ENCODE measurements at regions not wholly inside any gene's neighbourhood (a gene's known extent, or its start where the extent isn't known, plus 50 kb on each side); places are given as distances from the start of the nearest gene placed in this dataset.

GRCh38 chr15:95850837-95851236 lies 479.7 kb upstream of the NR2F2 start:
- Histone ChIP-seq H3K9me3 (replicated peaks) (peaks cover 10% of the 10 kb centered on the region), H3K36me3 (no peaks in the 10 kb centered on the region), H3K4me1 (no peaks in the 10 kb centered on the region), H3K27me3 (ENCODE audit: low read depth) (no peaks in the 10 kb centered on the region), H3K27ac (replicated peaks) (no peak overlapping the region), H3K4me3 (no peak overlapping the region)
- TF ChIP-seq CTCF (IDR thresholded peaks at IDR 0.05; ENCODE audit: borderline replicate concordance): no peak
- intact Hi-C loops (cut with micrococcal nuclease): no loop called here
- DNase-seq: no peak

- Histone ChIP-seq H3K4me3 (no peak overlapping the region), H3K4me1 (no peaks in the 10 kb centered on the region), H3K27me3 (ENCODE audit: low read depth) (no peaks in the 10 kb centered on the region), H3K27ac (replicated peaks) (no peak overlapping the region), H3K9me3 (replicated peaks) (peaks cover 10% of the 10 kb centered on the region), H3K36me3 (no peaks in the 10 kb centered on the region)
- DNase-seq: no peak
- no peak for TF ChIP-seq CTCF (IDR thresholded peaks at IDR 0.05; ENCODE audit: borderline replicate concordance)
- intact Hi-C loops (cut with micrococcal nuclease): no loop called here
Observed at GRCh38 chr15:95853350-95853749, 477.1 kb upstream of the NR2F2 start.

- H3K4me3 ChIP-seq: no peak overlapping the region
- no peaks in the 10 kb centered on the region for H3K4me1 ChIP-seq
- no peaks in the 10 kb centered on the region for H3K9me3 ChIP-seq (replicated peaks)
- no peaks in the 10 kb centered on the region for H3K27me3 ChIP-seq (ENCODE audit: low read depth)
- no peak for DNase-seq
- intact Hi-C loops (cut with micrococcal nuclease): no loop called here
- TF ChIP-seq CTCF (IDR thresholded peaks at IDR 0.05; ENCODE audit: borderline replicate concordance): no peak
- no peaks in the 10 kb centered on the region for H3K36me3 ChIP-seq
- H3K27ac ChIP-seq (replicated peaks): peak overlapping the region; percentile 69
Observed at GRCh38 chr15:95857124-95857757, 473.3 kb upstream of the NR2F2 start.

GRCh38 chr15:95857758-95858157 lies 472.7 kb upstream of the NR2F2 start:
- no peak for TF ChIP-seq CTCF (IDR thresholded peaks at IDR 0.05; ENCODE audit: borderline replicate concordance)
- no peaks in the 10 kb centered on the region for H3K36me3 ChIP-seq
- no peak for DNase-seq
- no peaks in the 10 kb centered on the region for H3K4me1 ChIP-seq
- H3K4me3 ChIP-seq: no peak overlapping the region
- H3K27ac ChIP-seq (replicated peaks): peak overlapping the region; percentile 69
- no peaks in the 10 kb centered on the region for H3K27me3 ChIP-seq (ENCODE audit: low read depth)
- intact Hi-C loops (cut with micrococcal nuclease): no loop called here
- H3K9me3 ChIP-seq (replicated peaks): no peaks in the 10 kb centered on the region

- DNase-seq: no peak
- intact Hi-C loops (cut with micrococcal nuclease): loop anchor here (10.0 kb wide), 1 partner anchor 56 kb away; no protein-coding TSS in a partner anchor
Observed at GRCh38 chr15:95860406-95860805, 470.1 kb upstream of the NR2F2 start.

More at GRCh38 chr15:95860406-95860805, 470.1 kb upstream of the NR2F2 start:
- TF ChIP-seq CTCF (IDR thresholded peaks at IDR 0.05; ENCODE audit: borderline replicate concordance): no peak
- H3K27me3 ChIP-seq (ENCODE audit: low read depth): no peaks in the 10 kb centered on the region
- no peaks in the 10 kb centered on the region for H3K36me3 ChIP-seq
- H3K27ac ChIP-seq (replicated peaks): no peak overlapping the region
- H3K4me3 ChIP-seq: no peak overlapping the region
- H3K9me3 ChIP-seq (replicated peaks): no peaks in the 10 kb centered on the region
- H3K4me1 ChIP-seq: no peaks in the 10 kb centered on the region

Measured in left ventricle myocardium inferior (tissue), 1 donor.